ENCODE measurements at regions not wholly inside any gene's neighbourhood (a gene's known extent, or its start where the extent isn't known, plus 50 kb on each side); places are given as distances from the start of the nearest gene placed in this dataset.
A peak's percentile ranks its signal among the peaks of the same experiment; 100 is the strongest.

DNA sequence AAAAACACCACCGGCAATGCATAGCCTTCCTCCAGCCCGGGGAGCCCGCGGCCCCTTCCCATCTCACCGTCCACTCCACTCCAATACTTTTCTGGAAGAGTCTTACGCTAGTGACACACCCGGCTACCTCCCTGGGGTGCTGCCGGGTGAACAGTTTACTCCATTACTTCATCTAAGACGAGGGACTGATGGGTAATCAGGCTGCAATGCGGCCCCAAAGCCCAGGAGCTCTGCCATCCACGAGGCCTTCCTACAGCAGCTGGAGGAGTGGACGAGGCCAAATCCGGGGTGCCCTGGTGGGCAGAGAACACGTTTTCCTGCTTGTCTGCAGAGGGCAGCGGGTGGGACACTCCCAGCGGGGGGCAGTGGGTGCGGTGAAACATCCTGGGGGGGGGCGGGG lies 356.2 kb upstream of the SHH start:
- H3K27ac Mint-ChIP-seq = no peak overlapping the region
- ATAC-seq (no peak), DNase-seq (ENCODE audit: low spot score in 2 of 2) (no peak)
- no peaks in the 10 kb centered on the region for H3K36me3 Mint-ChIP-seq
- no peaks in the 10 kb centered on the region for H3K9me3 Mint-ChIP-seq

DNA sequence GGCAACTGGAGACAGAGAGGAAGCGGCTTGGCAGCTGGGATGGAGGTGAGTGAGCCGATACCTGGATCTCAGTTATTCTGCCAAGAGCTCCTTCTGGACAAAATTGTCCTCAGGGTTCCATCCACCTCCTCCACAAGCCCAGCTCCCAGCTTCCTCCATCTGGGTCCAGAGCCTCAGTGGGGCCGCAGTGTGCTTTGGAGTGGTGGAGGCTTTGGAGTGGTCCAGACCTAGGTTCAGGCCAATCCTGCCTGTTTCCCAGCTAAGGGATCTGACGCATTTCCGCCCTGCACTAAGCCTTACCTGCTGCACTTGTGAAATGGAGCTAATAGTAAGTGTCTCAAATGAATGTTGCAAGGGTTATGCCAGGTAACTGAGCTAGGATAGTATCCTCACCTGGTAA lies 355.7 kb upstream of the SHH start:
- Mint-ChIP-seq H3K27ac (no peak overlapping the region), H3K9me3 (no peaks in the 10 kb centered on the region), H3K36me3 (no peaks in the 10 kb centered on the region)
- ATAC-seq (no peak), DNase-seq (ENCODE audit: low spot score in 2 of 2) (no peak)

GRCh38 chr7:156167417-156167807 lies 355.1 kb upstream of the SHH start:
- no peak for DNase-seq (ENCODE audit: low spot score in 2 of 2)
- Mint-ChIP-seq H3K27ac (no peak overlapping the region), H3K36me3 (no peaks in the 10 kb centered on the region), H3K9me3 (no peaks in the 10 kb centered on the region)
- ATAC-seq = no peak

- no peaks in the 10 kb centered on the region for H3K36me3 Mint-ChIP-seq
- H3K27ac Mint-ChIP-seq = no peak overlapping the region
- no peak for ATAC-seq
- no peaks in the 10 kb centered on the region for H3K9me3 Mint-ChIP-seq
- no peak for DNase-seq (ENCODE audit: low spot score in 2 of 2)
Measured at GRCh38 chr7:156166692-156167416, 354.6 kb upstream of the SHH start.

GRCh38 chr7:156163747-156164146 lies 351.5 kb upstream of the SHH start:
- Mint-ChIP-seq H3K9me3 (no peaks in the 10 kb centered on the region), H3K27ac (no peak overlapping the region), H3K36me3 (no peaks in the 10 kb centered on the region)
- DNase-seq (ENCODE audit: low spot score in 2 of 2) (no peak), ATAC-seq (no peak)

- Mint-ChIP-seq H3K36me3 (no peaks in the 10 kb centered on the region), H3K27ac (no peak overlapping the region), H3K9me3 (no peaks in the 10 kb centered on the region)
- DNase-seq (ENCODE audit: low spot score in 2 of 2) (no peak), ATAC-seq (no peak)
Measured at GRCh38 chr7:156162451-156162850, 350.2 kb upstream of the SHH start.

DNA sequence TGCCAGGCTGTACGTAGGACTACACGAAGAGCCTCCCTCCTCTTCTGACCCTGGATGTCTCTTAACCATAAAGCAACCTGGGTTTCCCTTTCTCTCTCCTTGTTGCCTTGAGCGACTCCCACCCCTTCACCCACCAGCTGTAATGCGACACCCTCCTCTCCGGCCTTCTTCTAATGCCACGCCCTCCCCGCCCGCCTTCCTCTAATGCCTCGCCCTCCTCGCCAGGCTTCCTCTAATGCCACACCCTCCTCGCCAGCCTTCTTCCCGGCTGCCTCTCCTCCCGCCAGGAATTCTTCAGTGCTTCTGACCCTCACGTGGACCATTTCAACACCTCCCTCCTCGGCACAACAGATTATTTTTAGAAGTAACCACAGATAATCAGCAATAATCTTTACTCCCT lies 348.5 kb upstream of the SHH start:
- H3K36me3 Mint-ChIP-seq = no peaks in the 10 kb centered on the region
- no peak for ATAC-seq
- H3K27ac Mint-ChIP-seq = no peak overlapping the region
- H3K9me3 Mint-ChIP-seq = no peaks in the 10 kb centered on the region
- no peak for DNase-seq (ENCODE audit: low spot score in 2 of 2)

- ATAC-seq (no peak), DNase-seq (ENCODE audit: low spot score in 2 of 2) (no peak)
- H3K27ac Mint-ChIP-seq = no peak overlapping the region
- H3K9me3 Mint-ChIP-seq = no peaks in the 10 kb centered on the region
- H3K36me3 Mint-ChIP-seq = no peaks in the 10 kb centered on the region
Measured at GRCh38 chr7:156158693-156159092, 346.4 kb upstream of the SHH start.

DNA sequence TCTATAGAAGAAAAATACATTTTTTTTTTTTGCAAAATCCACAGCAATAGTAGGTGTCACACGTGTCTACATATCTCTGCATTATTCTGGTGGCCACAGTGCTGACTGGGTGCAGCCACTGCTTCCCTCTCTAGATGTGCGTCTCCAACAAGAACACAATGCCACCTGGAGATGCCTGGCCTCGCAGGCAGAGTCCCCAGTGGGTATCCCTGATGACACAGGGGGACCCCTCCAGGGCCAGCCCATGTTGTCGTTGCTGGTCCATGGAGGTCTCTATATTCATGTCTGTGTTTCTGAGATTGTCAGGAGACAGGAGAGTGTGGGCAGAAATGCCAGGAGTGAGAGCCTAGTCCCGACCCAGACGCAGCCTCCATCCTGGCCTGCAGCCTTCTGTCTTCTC lies 345.9 kb upstream of the SHH start:
- no peaks in the 10 kb centered on the region for H3K9me3 Mint-ChIP-seq
- no peak for DNase-seq (ENCODE audit: low spot score in 2 of 2)
- H3K36me3 Mint-ChIP-seq = no peaks in the 10 kb centered on the region
- no peak for ATAC-seq
- no peak overlapping the region for H3K27ac Mint-ChIP-seq

DNA sequence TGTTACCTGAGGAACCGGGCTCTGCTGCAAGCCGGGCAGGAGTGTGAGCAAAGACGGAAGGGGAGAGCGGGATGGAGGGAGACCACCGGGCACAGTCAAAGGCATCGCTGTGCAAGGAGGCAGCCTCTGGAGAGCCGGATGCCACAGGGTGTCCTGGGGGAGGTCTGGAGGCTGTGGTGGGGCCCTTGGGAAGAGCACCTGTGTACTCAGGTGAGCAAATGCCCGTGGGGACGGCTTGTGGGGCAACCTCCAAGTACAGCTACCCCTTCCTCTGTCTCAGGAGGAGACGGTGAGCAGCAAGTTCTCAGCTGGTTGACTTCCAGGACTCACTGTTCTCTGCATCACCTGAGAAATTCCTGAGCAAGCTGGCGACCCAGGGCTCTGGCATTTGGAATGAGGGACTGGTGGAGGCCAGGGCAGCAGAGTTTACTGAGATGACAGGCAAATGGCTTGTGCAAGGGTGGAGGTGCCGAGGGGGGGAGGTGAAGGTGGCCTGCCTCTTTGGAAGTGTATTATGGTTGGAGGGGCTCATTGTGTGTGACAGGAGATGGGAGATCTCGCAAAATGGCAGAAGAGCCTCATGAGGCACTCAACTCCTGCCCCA lies 345.2 kb upstream of the SHH start:
- DNase-seq (ENCODE audit: low spot score in 2 of 2) (no peak), ATAC-seq (no peak)
- no peaks in the 10 kb centered on the region for H3K9me3 Mint-ChIP-seq
- no peaks in the 10 kb centered on the region for H3K36me3 Mint-ChIP-seq
- H3K27ac Mint-ChIP-seq = no peak overlapping the region

GRCh38 chr7:156156734-156157408 lies 344.6 kb upstream of the SHH start:
- ATAC-seq (no peak), DNase-seq (ENCODE audit: low spot score in 2 of 2) (no peak)
- no peak overlapping the region for H3K27ac Mint-ChIP-seq
- no peaks in the 10 kb centered on the region for H3K9me3 Mint-ChIP-seq
- no peaks in the 10 kb centered on the region for H3K36me3 Mint-ChIP-seq

DNA sequence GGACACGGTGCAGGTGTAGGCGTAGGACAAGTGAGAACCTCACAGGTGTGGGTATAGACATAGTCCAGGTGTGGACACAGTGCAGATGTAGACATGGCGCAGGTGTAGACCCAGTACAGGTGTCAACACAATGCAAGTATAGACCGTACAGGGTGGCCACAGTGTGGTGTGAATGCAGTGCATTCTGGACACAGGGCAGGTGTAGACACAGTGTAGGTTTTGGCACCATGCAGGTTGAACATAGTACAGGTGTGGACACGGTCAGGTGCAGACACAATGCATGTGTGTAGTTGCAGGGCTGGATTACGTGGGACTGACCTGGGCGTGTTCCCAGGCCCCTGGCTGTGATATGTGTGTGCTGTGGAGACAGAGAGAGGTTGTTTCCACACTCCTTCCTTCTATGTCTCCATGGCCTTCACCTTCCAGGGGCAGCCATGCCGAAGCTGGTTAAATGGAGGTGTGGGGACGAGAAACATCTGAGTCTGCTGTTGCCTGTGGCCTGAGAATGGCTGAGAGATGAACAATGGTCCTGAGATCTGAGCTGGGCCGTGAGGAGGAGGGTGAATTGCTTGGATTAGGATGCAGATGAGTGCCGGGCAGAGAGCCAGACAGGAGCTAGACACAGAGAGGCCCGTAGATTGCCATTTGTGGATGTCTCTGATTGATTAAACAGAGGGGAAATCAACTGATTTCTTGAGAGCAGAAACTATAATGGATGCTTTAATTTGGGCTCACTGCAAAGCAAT lies 343.9 kb upstream of the SHH start:
- Mint-ChIP-seq H3K9me3 (no peaks in the 10 kb centered on the region), H3K27ac (no peak overlapping the region), H3K36me3 (no peaks in the 10 kb centered on the region)
- no peak for DNase-seq (ENCODE audit: low spot score in 2 of 2)
- peak in 1 of 2 donors; percentile 14 for ATAC-seq

GRCh38 chr7:156153590-156153989 lies 341.3 kb upstream of the SHH start:
- H3K9me3 Mint-ChIP-seq = no peaks in the 10 kb centered on the region
- no peaks in the 10 kb centered on the region for H3K36me3 Mint-ChIP-seq
- ATAC-seq (no peak), DNase-seq (ENCODE audit: low spot score in 2 of 2) (no peak)
- no peak overlapping the region for H3K27ac Mint-ChIP-seq

GRCh38 chr7:156152390-156152789 lies 340.1 kb upstream of the SHH start:
- no peak for DNase-seq (ENCODE audit: low spot score in 2 of 2)

GRCh38 chr7:156151658-156152057 lies 339.4 kb upstream of the SHH start:
- Mint-ChIP-seq H3K36me3 (no peaks in the 10 kb centered on the region), H3K27ac (no peak overlapping the region), H3K9me3 (no peaks in the 10 kb centered on the region)
- ATAC-seq (no peak), DNase-seq (ENCODE audit: low spot score in 2 of 2) (no peak)

More at GRCh38 chr7:156152390-156152789, 340.1 kb upstream of the SHH start:
- ATAC-seq = no peak
- no peak overlapping the region for H3K27ac Mint-ChIP-seq
- H3K9me3 Mint-ChIP-seq = no peaks in the 10 kb centered on the region
- H3K36me3 Mint-ChIP-seq = no peaks in the 10 kb centered on the region

- Mint-ChIP-seq H3K27ac (no peak overlapping the region), H3K9me3 (no peaks in the 10 kb centered on the region), H3K36me3 (no peaks in the 10 kb centered on the region)
- ATAC-seq (no peak), DNase-seq (ENCODE audit: low spot score in 2 of 2) (no peak)
Measured at GRCh38 chr7:156151078-156151477, 338.8 kb upstream of the SHH start.

GRCh38 chr7:156148995-156149394 lies 336.7 kb upstream of the SHH start:
- no peak overlapping the region for H3K27ac Mint-ChIP-seq
- H3K36me3 Mint-ChIP-seq = no peaks in the 10 kb centered on the region
- DNase-seq (ENCODE audit: low spot score in 2 of 2) = no peak
- no peak for ATAC-seq
- H3K9me3 Mint-ChIP-seq = no peaks in the 10 kb centered on the region
